ENCODE measurements at regions not wholly inside any gene's neighbourhood (a gene's known extent, or its start where the extent isn't known, plus 50 kb on each side); places are given as distances from the start of the nearest gene placed in this dataset.

GRCh38 chr4:173835903-173836302, 305.9 kb upstream of the HAND2 start:
- TF ChIP-seq, protein P1, sequence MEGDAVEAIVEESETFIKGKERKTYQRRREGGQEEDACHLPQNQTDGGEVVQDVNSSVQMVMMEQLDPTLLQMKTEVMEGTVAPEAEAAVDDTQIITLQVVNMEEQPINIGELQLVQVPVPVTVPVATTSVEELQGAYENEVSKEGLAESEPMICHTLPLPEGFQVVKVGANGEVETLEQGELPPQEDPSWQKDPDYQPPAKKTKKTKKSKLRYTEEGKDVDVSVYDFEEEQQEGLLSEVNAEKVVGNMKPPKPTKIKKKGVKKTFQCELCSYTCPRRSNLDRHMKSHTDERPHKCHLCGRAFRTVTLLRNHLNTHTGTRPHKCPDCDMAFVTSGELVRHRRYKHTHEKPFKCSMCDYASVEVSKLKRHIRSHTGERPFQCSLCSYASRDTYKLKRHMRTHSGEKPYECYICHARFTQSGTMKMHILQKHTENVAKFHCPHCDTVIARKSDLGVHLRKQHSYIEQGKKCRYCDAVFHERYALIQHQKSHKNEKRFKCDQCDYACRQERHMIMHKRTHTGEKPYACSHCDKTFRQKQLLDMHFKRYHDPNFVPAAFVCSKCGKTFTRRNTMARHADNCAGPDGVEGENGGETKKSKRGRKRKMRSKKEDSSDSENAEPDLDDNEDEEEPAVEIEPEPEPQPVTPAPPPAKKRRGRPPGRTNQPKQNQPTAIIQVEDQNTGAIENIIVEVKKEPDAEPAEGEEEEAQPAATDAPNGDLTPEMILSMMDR (IDR thresholded peaks at IDR 0.05), result no peak
- no peak for TF ChIP-seq POLR2A (IDR thresholded peaks at IDR 0.05)
